GM18507 (cell line): ENCODE measurements at regions not wholly inside any gene's neighbourhood (a gene's known extent, or its start where the extent isn't known, plus 50 kb on each side); places are given as distances from the start of the nearest gene placed in this dataset.

Experiments
- DNase-seq: peaks from one replicate; pipeline ENCODE4 v3.0.0; 2011; ENCODE audit warnings: low read depth; ENCODE audit not compliant: insufficient read length; ENCODE audit errors: extremely low spot score
- FAIRE-seq: peaks from 2 replicates; lab custom pipeline; 2011; peaks lifted over from hg19 to GRCh38; lab: Jason Lieb, UNC

- FAIRE-seq (no peak), DNase-seq (no peak)
These were observed 112.7 kb downstream of the OLFM4 start for GRCh38 chr13:53141336-53141735.

- DNase-seq = no peak
- no peak for FAIRE-seq
These were observed 113.7 kb downstream of the OLFM4 start for GRCh38 chr13:53142306-53142705.

DNA sequence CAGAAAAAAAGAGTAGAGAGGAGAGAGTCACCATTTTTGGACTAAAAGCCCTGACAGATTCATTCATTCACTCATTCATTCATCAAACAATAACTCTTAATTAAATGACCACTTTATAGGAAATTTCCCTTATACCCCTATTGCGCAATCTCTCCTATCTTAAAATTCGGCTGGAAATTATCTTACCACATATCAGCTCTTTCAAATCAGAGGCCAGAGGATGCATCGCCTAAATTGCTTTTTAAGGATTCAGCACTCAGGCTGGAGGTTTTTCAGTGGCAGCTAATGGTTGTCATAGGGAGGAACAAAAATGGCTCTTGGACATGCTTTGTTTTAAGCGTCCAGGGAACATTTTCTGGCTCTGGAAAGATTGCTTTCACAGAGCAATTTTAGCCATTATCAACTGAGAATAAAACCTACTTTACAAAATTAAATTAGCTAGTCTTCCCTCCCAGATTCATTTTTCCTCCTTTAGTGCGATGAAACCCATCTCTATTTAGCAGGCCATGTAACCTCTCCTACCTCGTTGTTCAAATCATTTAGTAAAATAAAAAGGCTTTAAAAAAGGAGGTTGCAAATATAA lies 115.2 kb downstream of the OLFM4 start:
- DNase-seq (no peak), FAIRE-seq (no peak)

GRCh38 chr13:53144826-53145225 lies 116.2 kb downstream of the OLFM4 start:
- no peak for DNase-seq
- no peak for FAIRE-seq

- DNase-seq (no peak), FAIRE-seq (no peak)
These were observed 122.0 kb downstream of the OLFM4 start for GRCh38 chr13:53150568-53150967.

DNA sequence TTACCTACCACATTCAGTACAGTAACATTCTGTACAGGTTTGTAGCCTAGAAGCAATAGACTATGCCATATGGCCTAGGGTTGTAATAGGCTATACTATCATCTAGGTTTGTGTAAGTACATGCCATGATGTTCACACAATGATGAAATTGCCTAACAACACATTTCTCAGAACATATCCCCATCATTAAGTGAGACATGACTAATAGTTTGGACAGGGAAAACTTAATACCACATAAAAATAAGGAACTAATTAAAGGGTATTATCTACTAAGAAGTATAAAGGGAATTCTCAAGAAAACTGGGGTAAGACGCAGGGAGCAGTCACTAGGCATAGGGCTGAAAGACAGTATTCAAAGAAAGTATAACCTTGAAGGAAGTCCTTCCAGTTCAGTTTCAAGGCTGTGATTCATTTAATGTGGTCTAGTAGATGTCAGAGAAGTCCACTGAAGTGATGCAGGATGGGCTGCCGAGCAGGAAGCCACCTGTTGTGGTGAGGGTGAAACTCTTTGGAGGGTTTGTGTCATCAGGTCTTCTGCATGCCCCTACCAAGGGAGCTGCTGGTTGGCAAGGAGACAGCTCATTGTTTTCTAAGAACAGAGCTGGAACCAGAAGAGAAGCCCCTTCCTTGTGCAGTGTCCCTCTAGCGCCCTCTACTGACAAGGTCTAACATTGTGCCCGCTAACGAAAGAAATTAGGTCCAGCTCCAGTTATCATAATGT lies 122.9 kb downstream of the OLFM4 start:
- peak; percentile 4 for DNase-seq
- FAIRE-seq = no peak

GRCh38 chr13:53152057-53152421 lies 123.4 kb downstream of the OLFM4 start:
- DNase-seq = no peak

DNA sequence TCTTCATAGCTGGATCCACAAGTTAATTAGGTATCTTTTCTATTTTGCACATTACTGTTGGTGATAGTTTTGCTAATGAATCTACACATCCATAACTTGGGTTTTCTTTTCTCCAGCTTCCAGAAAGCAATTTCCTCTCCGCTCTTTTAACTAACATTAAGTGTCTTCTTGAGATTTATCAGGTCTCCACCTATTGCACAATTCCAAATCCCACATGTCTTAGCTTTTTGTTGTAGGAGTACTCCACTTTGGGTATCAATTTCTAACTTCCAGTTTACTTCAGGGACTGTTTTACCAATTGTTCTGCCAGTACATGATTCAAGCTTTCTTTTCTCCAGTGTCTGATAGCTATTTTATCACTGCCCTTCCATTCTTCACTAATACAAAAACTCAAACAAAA lies 129.6 kb downstream of the OLFM4 start:
- DNase-seq = no peak
- FAIRE-seq = no peak

More at GRCh38 chr13:53152057-53152421, 123.4 kb downstream of the OLFM4 start:
- FAIRE-seq = no peak

DNA sequence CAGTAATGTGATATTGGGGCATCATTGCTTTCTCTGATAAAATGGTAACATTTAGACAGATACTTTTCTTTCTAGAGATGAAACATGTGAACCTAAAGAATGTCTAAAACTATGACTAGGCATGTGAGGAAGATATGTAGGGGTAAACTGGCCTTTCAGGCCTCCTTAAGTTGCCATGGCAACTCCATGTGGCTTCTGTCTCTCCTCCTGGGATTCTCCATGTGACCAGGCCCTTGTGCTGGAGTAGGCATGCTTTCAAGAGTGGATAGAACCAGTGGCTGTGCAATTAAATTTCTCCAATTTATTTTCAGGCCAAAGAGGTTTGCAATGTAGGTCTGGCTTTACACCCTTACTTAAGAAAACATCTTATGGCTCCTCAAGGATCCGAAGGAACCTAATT lies 130.8 kb downstream of the OLFM4 start:
- DNase-seq (no peak), FAIRE-seq (no peak)

GRCh38 chr13:53160211-53160610 lies 131.6 kb downstream of the OLFM4 start:
- no peak for FAIRE-seq
- no peak for DNase-seq

- DNase-seq = no peak
- no peak for FAIRE-seq
These were observed 132.6 kb downstream of the OLFM4 start for GRCh38 chr13:53161251-53161650.

- no peak for DNase-seq
- FAIRE-seq = no peak
These were observed 136.6 kb downstream of the OLFM4 start for GRCh38 chr13:53165261-53165660.

DNA sequence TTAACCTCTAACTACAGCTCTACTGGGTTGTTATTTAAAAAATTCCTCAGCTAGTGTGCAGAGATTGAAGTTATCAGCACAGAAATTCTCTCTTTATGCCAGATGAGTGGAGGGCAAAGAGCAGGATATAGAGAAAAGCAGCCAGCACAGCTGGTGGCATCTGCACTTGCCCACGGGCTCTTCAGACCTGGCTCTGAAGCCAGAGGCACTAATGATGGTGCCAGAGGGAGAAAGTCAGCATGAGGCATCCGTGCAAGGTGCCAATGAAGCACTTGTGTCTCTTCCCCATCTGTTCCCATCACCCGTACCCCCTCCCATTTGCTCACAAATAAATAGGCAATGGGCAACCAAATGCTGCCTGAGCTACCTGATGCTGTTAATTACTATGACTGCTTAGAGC lies 138.9 kb downstream of the OLFM4 start:
- FAIRE-seq (no peak), DNase-seq (no peak)

GRCh38 chr13:53170910-53171309 lies 142.3 kb downstream of the OLFM4 start:
- no peak for DNase-seq
- no peak for FAIRE-seq

DNA sequence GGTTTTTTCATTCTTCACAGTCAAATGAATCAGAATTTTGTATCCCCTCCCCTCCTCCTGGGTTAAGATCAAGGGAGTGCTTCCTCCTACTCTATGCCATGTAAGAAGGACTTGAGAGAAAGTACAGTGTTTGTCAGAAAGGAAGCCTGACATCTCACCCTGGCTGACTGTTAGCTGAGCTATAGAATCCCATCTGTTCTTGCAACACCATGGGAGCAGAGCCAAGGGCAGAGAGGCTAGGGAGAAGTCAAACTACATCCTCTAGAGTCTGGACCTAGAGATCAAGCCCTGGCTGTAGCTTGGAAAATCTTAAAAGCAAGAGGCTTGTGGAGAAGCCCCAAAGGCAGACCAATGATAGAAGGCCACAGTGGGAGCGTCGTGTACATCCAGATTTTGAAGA lies 145.9 kb downstream of the OLFM4 start:
- DNase-seq (no peak), FAIRE-seq (no peak)

DNA sequence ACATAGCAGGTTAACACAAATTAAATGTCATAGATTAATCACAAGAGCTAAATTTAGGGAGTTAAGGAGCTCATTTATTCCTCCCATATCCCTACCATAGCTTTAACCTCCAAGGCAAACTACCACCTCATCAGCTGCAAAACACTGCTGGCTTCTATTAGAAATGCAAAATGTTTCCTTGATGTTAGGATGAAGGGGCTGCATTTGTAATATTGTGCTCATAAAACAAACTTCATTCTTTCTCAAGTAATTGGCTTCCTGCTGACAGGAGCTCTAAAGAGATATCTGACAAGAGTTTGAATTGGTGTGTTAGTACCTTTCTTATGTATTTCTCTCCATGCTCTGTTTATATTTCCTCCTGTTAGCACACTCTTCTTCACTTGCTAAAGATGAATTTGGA lies 152.1 kb downstream of the OLFM4 start:
- DNase-seq (no peak), FAIRE-seq (no peak)

DNA sequence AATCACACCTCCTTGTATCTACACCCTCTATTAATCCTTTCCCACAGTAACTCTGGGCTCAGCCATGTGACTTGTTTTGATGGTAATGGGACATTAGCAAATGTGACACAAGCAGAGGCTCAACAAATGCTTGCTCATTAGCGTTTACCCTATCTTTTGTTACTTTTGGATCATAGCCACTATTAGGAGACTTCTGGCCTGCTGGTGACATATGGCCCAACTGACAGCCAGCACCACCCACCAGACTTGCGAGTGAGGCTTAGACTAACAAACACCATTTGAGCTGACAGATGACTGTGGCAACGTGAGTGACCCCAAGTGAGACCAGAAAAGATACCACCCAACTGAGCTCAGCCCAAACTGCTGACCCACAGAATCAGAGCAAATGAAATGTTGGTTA lies 154.1 kb downstream of the OLFM4 start:
- DNase-seq = no peak
- FAIRE-seq = no peak

DNA sequence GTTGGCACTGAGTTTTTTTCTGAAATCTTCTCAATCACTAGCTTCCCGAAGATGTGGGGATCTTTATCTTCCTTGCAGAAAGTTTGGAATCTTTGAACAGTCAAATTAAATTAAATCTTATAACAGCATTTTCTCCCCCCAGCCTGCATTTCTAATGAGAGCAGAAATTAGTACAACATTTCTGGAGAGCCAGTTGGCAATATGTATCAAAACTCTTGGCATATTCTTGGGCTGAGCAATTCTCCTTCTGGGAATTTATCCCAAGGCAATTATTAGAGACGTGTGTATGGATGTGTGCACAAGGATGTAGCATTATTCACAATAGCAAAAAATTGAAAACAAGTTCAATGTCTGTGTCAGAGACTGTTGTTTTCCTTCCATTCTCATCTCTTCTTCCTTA lies 159.5 kb downstream of the OLFM4 start:
- FAIRE-seq = no peak
- no peak for DNase-seq

GRCh38 chr13:53189162-53189561 lies 160.5 kb downstream of the OLFM4 start:
- DNase-seq = no peak
- FAIRE-seq = no peak

- FAIRE-seq (no peak), DNase-seq (no peak)
These were observed 162.5 kb downstream of the OLFM4 start for GRCh38 chr13:53191091-53191490.

DNA sequence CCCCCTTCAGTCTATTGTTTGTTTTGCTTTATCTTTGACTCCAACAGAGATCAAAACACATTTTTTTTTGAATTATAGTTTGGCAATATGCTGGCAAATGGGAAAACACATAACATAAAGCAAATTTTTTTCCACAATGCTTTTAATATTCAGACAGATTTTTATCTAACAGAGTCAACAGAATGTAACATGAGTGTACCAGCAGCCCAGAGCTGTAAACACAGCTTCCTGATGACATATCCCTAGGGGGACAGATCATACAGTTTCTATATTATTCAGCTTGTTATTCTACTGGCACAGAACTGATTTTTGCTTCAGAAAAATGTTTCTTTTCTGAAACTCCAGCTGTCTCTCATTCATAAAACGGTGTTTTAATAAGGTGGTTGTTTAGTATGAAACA lies 168.8 kb downstream of the OLFM4 start:
- FAIRE-seq (no peak), DNase-seq (no peak)

- DNase-seq = no peak
These were observed 169.4 kb downstream of the OLFM4 start for GRCh38 chr13:53198017-53198416.

More at GRCh38 chr13:53198017-53198416, 169.4 kb downstream of the OLFM4 start:
- no peak for FAIRE-seq
